Osteoblast (primary cell): ENCODE measurements at regions not wholly inside any gene's neighbourhood (a gene's known extent, or its start where the extent isn't known, plus 50 kb on each side); places are given as distances from the start of the nearest gene placed in this dataset.

Source experiments
- DNase-seq: peaks from one replicate; pipeline ENCODE4 v3.0.0; 2011; ENCODE audit warnings: low spot score, mixed read lengths; ENCODE audit not compliant: insufficient read length; ENCODE audit errors: missing footprints
- H2AFZ ChIP-seq: 2 replicates; pipeline ENCODE4 v1.6.0; 2011; ENCODE audit warnings: mild to moderate bottlenecking, low read length
- H3K27ac ChIP-seq: 2 replicates; pipeline ENCODE4 v1.5.1; 2011; ENCODE audit warnings: mild to moderate bottlenecking, low read depth, low read length, moderate library complexity
- H3K27me3 ChIP-seq: 2 replicates; pipeline ENCODE4 v1.6.0; 2012; ENCODE audit warnings: mild to moderate bottlenecking, control low read depth, inconsistent platforms, low read length, moderate library complexity; ENCODE audit not compliant: insufficient read depth
- H3K36me3 ChIP-seq: 2 replicates; pipeline ENCODE4 v1.5.1; 2011; ENCODE audit warnings: mild to moderate bottlenecking, low read length, control low read depth, moderate library complexity; ENCODE audit not compliant: insufficient read depth
- H3K4me1 ChIP-seq: 2 replicates; pipeline ENCODE4 v1.5.1; 2011; ENCODE audit warnings: mild to moderate bottlenecking, low read length, control low read depth, moderate library complexity; ENCODE audit not compliant: insufficient read depth
- H3K4me2 ChIP-seq: 2 replicates; pipeline ENCODE4 v1.6.0; 2011; ENCODE audit warnings: mild to moderate bottlenecking, low read length; ENCODE audit not compliant: insufficient read depth
- H3K4me3 ChIP-seq: fragments of 200-600 bp; sonication (generic); 3 replicates; pipeline ENCODE4 v1.5.1; 2012; ENCODE audit warnings: mild to moderate bottlenecking, low read length, inconsistent platforms; ENCODE audit not compliant: insufficient read depth
- H3K79me2 ChIP-seq: 2 replicates; pipeline ENCODE4 v1.6.0; 2012; ENCODE audit warnings: mild to moderate bottlenecking, low read length, control low read depth, inconsistent platforms; ENCODE audit not compliant: insufficient read depth
- H3K9me3 ChIP-seq: 2 replicates; pipeline ENCODE4 v1.5.1; 2011; ENCODE audit warnings: low read depth, low read length, control low read depth
- H4K20me1 ChIP-seq: 2 replicates; pipeline ENCODE4 v1.6.0; 2012; ENCODE audit warnings: mild to moderate bottlenecking, low read length, control low read depth; ENCODE audit not compliant: insufficient read depth
- TF ChIP-seq, protein P1 (sequence below): IDR thresholded peaks from 2 replicates; pipeline ENCODE4 v1.5.1; 2011; ENCODE audit warnings: mild to moderate bottlenecking, low read depth, low read length, moderate library complexity; ENCODE audit errors: extremely low read depth

GRCh38 chr7:119988401-119988800 is 284.6 kb upstream of the KCND2 start:
- Histone ChIP-seq H3K9me3 (no peaks in the 10 kb centered on the region), H3K36me3 (no peaks in the 10 kb centered on the region), H2AFZ (no peak overlapping the region), H3K27ac (no peak overlapping the region), H3K27me3 (no peaks in the 10 kb centered on the region), H4K20me1 (no peaks in the 10 kb centered on the region), H3K4me3 (no peak overlapping the region), H3K4me2 (no peak overlapping the region), H3K79me2 (no peaks in the 10 kb centered on the region), H3K4me1 (no peaks in the 10 kb centered on the region)
- TF ChIP-seq, protein P1, sequence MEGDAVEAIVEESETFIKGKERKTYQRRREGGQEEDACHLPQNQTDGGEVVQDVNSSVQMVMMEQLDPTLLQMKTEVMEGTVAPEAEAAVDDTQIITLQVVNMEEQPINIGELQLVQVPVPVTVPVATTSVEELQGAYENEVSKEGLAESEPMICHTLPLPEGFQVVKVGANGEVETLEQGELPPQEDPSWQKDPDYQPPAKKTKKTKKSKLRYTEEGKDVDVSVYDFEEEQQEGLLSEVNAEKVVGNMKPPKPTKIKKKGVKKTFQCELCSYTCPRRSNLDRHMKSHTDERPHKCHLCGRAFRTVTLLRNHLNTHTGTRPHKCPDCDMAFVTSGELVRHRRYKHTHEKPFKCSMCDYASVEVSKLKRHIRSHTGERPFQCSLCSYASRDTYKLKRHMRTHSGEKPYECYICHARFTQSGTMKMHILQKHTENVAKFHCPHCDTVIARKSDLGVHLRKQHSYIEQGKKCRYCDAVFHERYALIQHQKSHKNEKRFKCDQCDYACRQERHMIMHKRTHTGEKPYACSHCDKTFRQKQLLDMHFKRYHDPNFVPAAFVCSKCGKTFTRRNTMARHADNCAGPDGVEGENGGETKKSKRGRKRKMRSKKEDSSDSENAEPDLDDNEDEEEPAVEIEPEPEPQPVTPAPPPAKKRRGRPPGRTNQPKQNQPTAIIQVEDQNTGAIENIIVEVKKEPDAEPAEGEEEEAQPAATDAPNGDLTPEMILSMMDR: no peak
- DNase-seq: no peak

DNA sequence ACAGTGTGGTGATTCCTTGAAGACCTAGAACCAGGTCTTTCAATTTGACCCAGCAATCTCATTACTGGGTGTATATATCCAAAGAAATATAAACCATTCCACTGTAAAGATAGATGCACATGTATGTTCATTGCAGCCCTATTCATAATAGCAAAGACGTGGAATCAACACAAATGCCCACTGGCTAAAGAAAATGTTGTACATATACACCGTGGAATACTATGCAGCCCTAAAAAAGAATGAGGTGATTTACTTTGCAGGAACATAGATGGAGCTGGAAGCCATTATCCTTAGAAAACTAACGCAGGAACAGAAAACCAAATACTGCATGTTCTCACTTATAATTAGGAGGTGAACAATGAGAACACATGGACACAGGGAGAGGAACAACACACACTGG is 278.0 kb upstream of the KCND2 start:
- Histone ChIP-seq H3K4me1 (no peaks in the 10 kb centered on the region), H3K4me3 (no peak overlapping the region), H3K36me3 (no peaks in the 10 kb centered on the region), H3K4me2 (no peak overlapping the region), H3K79me2 (no peaks in the 10 kb centered on the region), H3K9me3 (no peaks in the 10 kb centered on the region), H2AFZ (no peak overlapping the region), H3K27me3 (no peaks in the 10 kb centered on the region), H3K27ac (no peak overlapping the region), H4K20me1 (no peaks in the 10 kb centered on the region)
- DNase-seq: no peak
- TF ChIP-seq, protein P1: no peak

- Histone ChIP-seq H3K27ac (no peak overlapping the region), H3K4me2 (no peak overlapping the region), H3K79me2 (no peaks in the 10 kb centered on the region), H4K20me1 (no peaks in the 10 kb centered on the region), H2AFZ (no peak overlapping the region), H3K4me3 (no peak overlapping the region), H3K4me1 (no peaks in the 10 kb centered on the region), H3K36me3 (no peaks in the 10 kb centered on the region), H3K9me3 (no peaks in the 10 kb centered on the region), H3K27me3 (no peaks in the 10 kb centered on the region)
- TF ChIP-seq, protein P1: no peak
- no peak for DNase-seq
These were observed 276.3 kb upstream of the KCND2 start for GRCh38 chr7:119996634-119997033.

DNA sequence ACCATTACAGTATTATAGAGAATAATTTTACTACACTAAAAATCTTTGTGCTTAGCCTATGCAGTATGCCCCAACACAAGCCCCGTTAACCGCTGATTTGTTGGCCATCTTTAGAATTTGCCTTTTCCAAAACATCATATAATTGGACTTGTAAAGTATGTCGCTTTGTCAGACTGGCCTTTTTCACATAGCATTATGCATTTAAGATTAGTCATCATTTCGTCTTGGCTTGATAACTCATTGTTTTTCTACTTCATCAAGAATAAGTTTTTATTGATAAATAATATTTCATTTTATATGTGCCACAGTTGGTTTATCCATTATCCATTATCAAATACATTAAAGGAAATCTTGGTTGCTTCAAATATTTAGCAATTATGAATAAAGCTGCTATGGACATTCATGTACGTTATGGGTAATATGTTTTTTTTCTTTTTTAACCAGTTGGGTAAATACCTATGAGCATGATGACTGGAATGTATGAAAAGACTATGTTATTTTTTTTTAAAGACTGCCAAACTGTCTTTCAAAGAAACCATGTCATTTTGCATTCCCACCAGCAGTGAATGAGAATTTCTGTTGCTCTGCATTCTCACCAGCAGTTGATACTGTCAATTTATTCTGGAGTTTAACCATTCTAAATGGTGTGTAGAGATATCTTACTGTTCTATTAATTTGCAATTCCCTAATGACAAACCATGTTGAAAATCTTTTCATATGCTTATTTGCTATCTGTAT is 273.1 kb upstream of the KCND2 start:
- Histone ChIP-seq H2AFZ (no peak overlapping the region), H3K27ac (no peak overlapping the region), H4K20me1 (no peaks in the 10 kb centered on the region), H3K4me3 (no peak overlapping the region), H3K36me3 (no peaks in the 10 kb centered on the region), H3K4me1 (no peaks in the 10 kb centered on the region), H3K9me3 (no peaks in the 10 kb centered on the region), H3K27me3 (no peaks in the 10 kb centered on the region), H3K4me2 (no peak overlapping the region), H3K79me2 (no peaks in the 10 kb centered on the region)
- TF ChIP-seq, protein P1: peak; percentile 12
- DNase-seq: no peak
